ENCODE measurements at regions not wholly inside any gene's neighbourhood (a gene's known extent, or its start where the extent isn't known, plus 50 kb on each side); places are given as distances from the start of the nearest gene placed in this dataset.
A peak's percentile ranks its signal among the peaks of the same experiment; 100 is the strongest.

GRCh38 chr3:177822681-177823096, 625.4 kb upstream of the TBL1XR1 start:
- DNase-seq (ENCODE audit: insufficient read length, low spot score, missing footprints) = no peak
- H3K4me3 ChIP-seq (ENCODE audit: insufficient read depth, low read length) = no peak overlapping the region
- H3K36me3 ChIP-seq (ENCODE audit: insufficient read depth, low read length) = no peaks in the 10 kb centered on the region
- peaks cover 34% of the 10 kb centered on the region for H3K4me1 ChIP-seq (ENCODE audit: insufficient read depth, low read length)
- TF ChIP-seq CTCF (IDR thresholded peaks at IDR 0.05; ENCODE audit: extremely low read depth, low read depth, low read length) = no peak
- no peaks in the 10 kb centered on the region for H4K20me1 ChIP-seq (ENCODE audit: insufficient read depth, low read length)
- H3K27me3 ChIP-seq (ENCODE audit: insufficient read depth, low read length) = no peaks in the 10 kb centered on the region
- no peak overlapping the region for H3K4me2 ChIP-seq (ENCODE audit: insufficient read depth, low read length)
- H3K27ac ChIP-seq (ENCODE audit: low read depth, low read length) = no peak overlapping the region
- no peaks in the 10 kb centered on the region for H3K79me2 ChIP-seq (ENCODE audit: insufficient read depth, low read length)
- no peaks in the 10 kb centered on the region for H3K9me3 ChIP-seq (ENCODE audit: low read depth, low read length)
- H2AFZ ChIP-seq (ENCODE audit: low read length) = no peak overlapping the region

GRCh38 chr3:177823701-177824189, 626.5 kb upstream of the TBL1XR1 start:
- Histone ChIP-seq H2AFZ (ENCODE audit: low read length) (no peak overlapping the region), H3K79me2 (ENCODE audit: insufficient read depth, low read length) (no peaks in the 10 kb centered on the region), H3K36me3 (ENCODE audit: insufficient read depth, low read length) (no peaks in the 10 kb centered on the region), H3K4me1 (ENCODE audit: insufficient read depth, low read length) (peaks cover 39% of the 10 kb centered on the region), H4K20me1 (ENCODE audit: insufficient read depth, low read length) (no peaks in the 10 kb centered on the region), H3K4me2 (ENCODE audit: insufficient read depth, low read length) (peak overlapping the region; percentile 45), H3K27me3 (ENCODE audit: insufficient read depth, low read length) (no peaks in the 10 kb centered on the region), H3K4me3 (ENCODE audit: insufficient read depth, low read length) (no peak overlapping the region), H3K9me3 (ENCODE audit: low read depth, low read length) (no peaks in the 10 kb centered on the region), H3K27ac (ENCODE audit: low read depth, low read length) (no peak overlapping the region)
- TF ChIP-seq CTCF (IDR thresholded peaks at IDR 0.05; ENCODE audit: extremely low read depth, low read depth, low read length) = no peak
- peak; percentile 34 for DNase-seq (ENCODE audit: insufficient read length, low spot score, missing footprints)

- Histone ChIP-seq H3K9me3 (ENCODE audit: low read depth, low read length) (no peaks in the 10 kb centered on the region), H3K36me3 (ENCODE audit: insufficient read depth, low read length) (no peaks in the 10 kb centered on the region), H2AFZ (ENCODE audit: low read length) (peak overlapping the region; percentile 73), H3K4me2 (ENCODE audit: insufficient read depth, low read length) (peak overlapping the region; percentile 45), H3K27ac (ENCODE audit: low read depth, low read length) (peak overlapping the region; percentile 65), H3K27me3 (ENCODE audit: insufficient read depth, low read length) (no peaks in the 10 kb centered on the region), H3K4me1 (ENCODE audit: insufficient read depth, low read length) (peaks cover 39% of the 10 kb centered on the region), H3K79me2 (ENCODE audit: insufficient read depth, low read length) (no peaks in the 10 kb centered on the region), H3K4me3 (ENCODE audit: insufficient read depth, low read length) (no peak overlapping the region), H4K20me1 (ENCODE audit: insufficient read depth, low read length) (no peaks in the 10 kb centered on the region)
- peak; percentile 67 for DNase-seq (ENCODE audit: insufficient read length, low spot score, missing footprints)
- TF ChIP-seq CTCF (IDR thresholded peaks at IDR 0.05; ENCODE audit: extremely low read depth, low read depth, low read length) = no peak
Measured at GRCh38 chr3:177824190-177824786, 627.0 kb upstream of the TBL1XR1 start.

GRCh38 chr3:177824841-177825240, 627.6 kb upstream of the TBL1XR1 start:
- H2AFZ ChIP-seq (ENCODE audit: low read length) = peak overlapping the region; percentile 18
- DNase-seq (ENCODE audit: insufficient read length, low spot score, missing footprints) = no peak
- no peaks in the 10 kb centered on the region for H3K79me2 ChIP-seq (ENCODE audit: insufficient read depth, low read length)
- H3K27me3 ChIP-seq (ENCODE audit: insufficient read depth, low read length) = no peaks in the 10 kb centered on the region
- H4K20me1 ChIP-seq (ENCODE audit: insufficient read depth, low read length) = no peaks in the 10 kb centered on the region
- H3K4me2 ChIP-seq (ENCODE audit: insufficient read depth, low read length) = no peak overlapping the region
- H3K36me3 ChIP-seq (ENCODE audit: insufficient read depth, low read length) = no peaks in the 10 kb centered on the region
- no peaks in the 10 kb centered on the region for H3K9me3 ChIP-seq (ENCODE audit: low read depth, low read length)
- TF ChIP-seq CTCF (IDR thresholded peaks at IDR 0.05; ENCODE audit: extremely low read depth, low read depth, low read length) = no peak
- H3K4me1 ChIP-seq (ENCODE audit: insufficient read depth, low read length) = peaks cover 42% of the 10 kb centered on the region
- no peak overlapping the region for H3K4me3 ChIP-seq (ENCODE audit: insufficient read depth, low read length)
- no peak overlapping the region for H3K27ac ChIP-seq (ENCODE audit: low read depth, low read length)

Data from osteoblast (primary cell).